ENCODE measurements at regions not wholly inside any gene's neighbourhood (a gene's known extent, or its start where the extent isn't known, plus 50 kb on each side); places are given as distances from the start of the nearest gene placed in this dataset.
A peak's percentile ranks its signal among the peaks of the same experiment; 100 is the strongest.

DNA sequence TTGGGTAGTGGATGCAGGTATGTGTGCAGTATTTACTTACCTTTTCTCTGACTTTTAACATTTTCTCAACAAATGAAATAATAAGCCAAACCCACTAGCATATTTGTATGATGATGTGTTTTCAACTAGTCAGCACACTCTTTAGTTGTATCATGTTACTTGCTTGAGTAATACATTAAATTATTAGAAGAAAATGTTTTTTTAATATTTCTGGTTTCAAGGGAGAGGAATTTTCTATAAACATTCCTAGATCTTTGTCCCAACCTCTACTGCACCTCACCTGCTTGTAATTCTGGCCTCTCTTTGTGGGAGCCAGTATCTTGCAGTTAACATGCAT, 161.8 kb upstream of the CBLB start:
- POLR2A ChIA-PET, result no interaction called here
- Histone ChIP-seq H3K4me3 (ENCODE audit: low read depth in 2 of 2, low read length in 1 of 2) (no peak overlapping the region), H3K79me2 (ENCODE audit: insufficient read depth) (no peaks in the 10 kb centered on the region), H3F3A (replicated peaks; ENCODE audit: insufficient read depth) (peaks cover 24% of the 10 kb centered on the region), H2AFZ (ENCODE audit: low read depth) (no peak overlapping the region), H3K4me2 (no peak overlapping the region), H3K36me3 (replicated peaks in 1 of 2; ENCODE audit: control insufficient read depth in 1 of 2, insufficient read depth in 2 of 2, low read length in 1 of 2) (no peaks in the 10 kb centered on the region), H3K9me2 (no peaks in the 10 kb centered on the region), H3K27ac (ENCODE audit: low read depth in 2 of 2, low read length in 1 of 2) (peak overlapping the region in 1 of 2 experiments; percentile 78; a peak in 2 of 4 replicates), H3K4me1 (ENCODE audit: control insufficient read depth in 1 of 2, insufficient read depth in 2 of 2, low read depth in 1 of 2, low read length in 1 of 2) (no peaks in the 10 kb centered on the region; a peak in 1 of 4 replicates), H4K20me1 (ENCODE audit: insufficient read depth) (no peaks in the 10 kb centered on the region), H3K27me3 (ENCODE audit: insufficient read depth) (no peaks in the 10 kb centered on the region), H3K9me3 (no peaks in the 10 kb centered on the region), H3K9ac (no peak overlapping the region)
- CTCF ChIA-PET, result no interaction called here
- DNase-seq, result no peak
- TF ChIP-seq TCF12 (IDR thresholded peaks at IDR 0.05) (peak; percentile 40), FOSL2 (IDR thresholded peaks at IDR 0.05; ENCODE audit: borderline replicate concordance, low read depth) (peak; percentile 72; the same call in 1 of the 2 replicates), REST (IDR thresholded peaks at IDR 0.05; ENCODE audit: low read depth, low read length) (no peak), PBX3 (IDR thresholded peaks at IDR 0.05) (peak; percentile 13; the same call in 1 of the 2 replicates), JUND (IDR thresholded peaks at IDR 0.05) (peak; percentile 82), MEF2A (IDR thresholded peaks at IDR 0.05; ENCODE audit: borderline replicate concordance, low read depth) (no peak), NFIC (IDR thresholded peaks at IDR 0.05; ENCODE audit: borderline replicate concordance) (peak; percentile 27; the same call in 1 of the 2 replicates), RFX5 (IDR thresholded peaks at IDR 0.05; ENCODE audit: low read length) (no peak), RAD21 (IDR thresholded peaks at IDR 0.05; ENCODE audit: low read length) (no peak), TEAD4 (IDR thresholded peaks at IDR 0.05; ENCODE audit: borderline replicate concordance, insufficient read depth) (0 out of 2 replicates have a peak, but pooled peaks have one; percentile 52), FOXM1 (IDR thresholded peaks at IDR 0.05; ENCODE audit: low read depth) (no peak), EP300 (IDR thresholded peaks at IDR 0.05; ENCODE audit: borderline replicate concordance in 1 of 2, low read depth in 1 of 2, low read length in 1 of 2) (peak in 1 of 2 experiments; percentile 45; a peak in 1 of 4 replicates)
- TF ChIP-seq, protein P1, sequence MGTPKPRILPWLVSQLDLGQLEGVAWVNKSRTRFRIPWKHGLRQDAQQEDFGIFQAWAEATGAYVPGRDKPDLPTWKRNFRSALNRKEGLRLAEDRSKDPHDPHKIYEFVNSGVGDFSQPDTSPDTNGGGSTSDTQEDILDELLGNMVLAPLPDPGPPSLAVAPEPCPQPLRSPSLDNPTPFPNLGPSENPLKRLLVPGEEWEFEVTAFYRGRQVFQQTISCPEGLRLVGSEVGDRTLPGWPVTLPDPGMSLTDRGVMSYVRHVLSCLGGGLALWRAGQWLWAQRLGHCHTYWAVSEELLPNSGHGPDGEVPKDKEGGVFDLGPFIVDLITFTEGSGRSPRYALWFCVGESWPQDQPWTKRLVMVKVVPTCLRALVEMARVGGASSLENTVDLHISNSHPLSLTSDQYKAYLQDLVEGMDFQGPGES (IDR thresholded peaks at IDR 0.05; ENCODE audit: low read depth, low read length), result no peak

DNA sequence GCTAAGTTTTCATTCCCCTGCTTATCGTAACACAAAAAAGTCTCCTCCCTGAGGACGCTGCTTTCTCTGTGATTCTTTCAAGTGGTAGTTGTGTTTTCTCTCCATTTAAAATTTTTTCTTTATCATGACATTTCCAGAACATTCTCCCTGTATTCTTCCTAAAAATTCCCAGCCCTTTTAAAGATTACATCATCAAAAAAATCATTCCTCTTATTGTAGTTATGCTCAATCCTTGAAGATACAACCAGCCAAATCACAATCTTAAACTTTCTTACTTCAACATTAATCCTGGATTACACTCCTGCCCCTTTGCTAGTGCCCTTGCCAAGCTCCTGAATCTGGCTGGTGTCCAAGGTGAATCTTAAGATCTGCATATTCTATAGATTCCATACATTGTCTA, 163.7 kb upstream of the CBLB start:
- TF ChIP-seq JUND (IDR thresholded peaks at IDR 0.05), result no peak
- TF ChIP-seq FOXM1 (IDR thresholded peaks at IDR 0.05; ENCODE audit: low read depth), result no peak
- TF ChIP-seq GABPA (IDR thresholded peaks at IDR 0.05; ENCODE audit: low read depth), result no peak
- no peak for TF ChIP-seq USF2 (IDR thresholded peaks at IDR 0.05; ENCODE audit: borderline replicate concordance, low read depth, low read length)
- no peak for TF ChIP-seq MEF2A (IDR thresholded peaks at IDR 0.05; ENCODE audit: borderline replicate concordance, low read depth)
- TF ChIP-seq EP300 (IDR thresholded peaks at IDR 0.05; ENCODE audit: borderline replicate concordance in 1 of 2, low read depth in 1 of 2, low read length in 1 of 2), result no peak
- no peak for TF ChIP-seq TCF12 (IDR thresholded peaks at IDR 0.05)
- no peak for TF ChIP-seq RXRA (IDR thresholded peaks at IDR 0.05; ENCODE audit: borderline replicate concordance, low read depth)
- no peak for TF ChIP-seq TAF1 (IDR thresholded peaks at IDR 0.05; ENCODE audit: borderline replicate concordance, low read depth, low read length)
- TF ChIP-seq RCOR1 (IDR thresholded peaks at IDR 0.05; ENCODE audit: low read length), result no peak
- TF ChIP-seq, protein P2, sequence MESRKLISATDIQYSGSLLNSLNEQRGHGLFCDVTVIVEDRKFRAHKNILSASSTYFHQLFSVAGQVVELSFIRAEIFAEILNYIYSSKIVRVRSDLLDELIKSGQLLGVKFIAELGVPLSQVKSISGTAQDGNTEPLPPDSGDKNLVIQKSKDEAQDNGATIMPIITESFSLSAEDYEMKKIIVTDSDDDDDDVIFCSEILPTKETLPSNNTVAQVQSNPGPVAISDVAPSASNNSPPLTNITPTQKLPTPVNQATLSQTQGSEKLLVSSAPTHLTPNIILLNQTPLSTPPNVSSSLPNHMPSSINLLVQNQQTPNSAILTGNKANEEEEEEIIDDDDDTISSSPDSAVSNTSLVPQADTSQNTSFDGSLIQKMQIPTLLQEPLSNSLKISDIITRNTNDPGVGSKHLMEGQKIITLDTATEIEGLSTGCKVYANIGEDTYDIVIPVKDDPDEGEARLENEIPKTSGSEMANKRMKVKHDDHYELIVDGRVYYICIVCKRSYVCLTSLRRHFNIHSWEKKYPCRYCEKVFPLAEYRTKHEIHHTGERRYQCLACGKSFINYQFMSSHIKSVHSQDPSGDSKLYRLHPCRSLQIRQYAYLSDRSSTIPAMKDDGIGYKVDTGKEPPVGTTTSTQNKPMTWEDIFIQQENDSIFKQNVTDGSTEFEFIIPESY (IDR thresholded peaks at IDR 0.05; ENCODE audit: borderline replicate concordance, low read depth), result no peak
- TF ChIP-seq RAD21 (IDR thresholded peaks at IDR 0.05; ENCODE audit: low read length), result no peak
- Histone ChIP-seq H3K9me2 (no peaks in the 10 kb centered on the region), H4K20me1 (ENCODE audit: insufficient read depth) (no peaks in the 10 kb centered on the region), H3K27ac (ENCODE audit: low read depth in 2 of 2, low read length in 1 of 2) (no peak overlapping the region), H3K79me2 (ENCODE audit: insufficient read depth) (no peaks in the 10 kb centered on the region), H3K4me2 (no peak overlapping the region), H3K4me1 (ENCODE audit: control insufficient read depth in 1 of 2, insufficient read depth in 2 of 2, low read depth in 1 of 2, low read length in 1 of 2) (no peaks in the 10 kb centered on the region; a peak in 1 of 4 replicates), H2AFZ (ENCODE audit: low read depth) (no peak overlapping the region), H3K27me3 (ENCODE audit: insufficient read depth) (no peaks in the 10 kb centered on the region), H3K9me3 (no peaks in the 10 kb centered on the region), H3K4me3 (ENCODE audit: low read depth in 2 of 2, low read length in 1 of 2) (no peak overlapping the region), H3K9ac (no peak overlapping the region), H3F3A (replicated peaks; ENCODE audit: insufficient read depth) (peaks cover 24% of the 10 kb centered on the region), H3K36me3 (replicated peaks in 1 of 2; ENCODE audit: control insufficient read depth in 1 of 2, insufficient read depth in 2 of 2, low read length in 1 of 2) (no peaks in the 10 kb centered on the region)
- CTCF ChIA-PET, result no interaction called here
- DNase-seq, result no peak
- POLR2A ChIA-PET, result no interaction called here
- 96% methylated on average over 2 of the region's 2 CpGs for WGBS (ENCODE audit: low lambda C conversion rate)

All from SK-N-SH (cell line).